ENCODE measurements at regions not wholly inside any gene's neighbourhood (a gene's known extent, or its start where the extent isn't known, plus 50 kb on each side); places are given as distances from the start of the nearest gene placed in this dataset.

- H3K9me3 ChIP-seq (ENCODE audit: control insufficient read depth, insufficient read depth, low read length), result 0 out of 2 replicates have a peak, but pooled peaks cover 2% of the 10 kb centered on the region
- no peaks in the 10 kb centered on the region for H4K20me1 ChIP-seq (ENCODE audit: insufficient read depth, low read length)
- no peak overlapping the region for H3K14ac ChIP-seq (replicated peaks; ENCODE audit: low read depth, low read length)
- TF ChIP-seq MAFK (IDR thresholded peaks at IDR 0.05; ENCODE audit: low read depth, low read length) (no peak), CEBPB (IDR thresholded peaks at IDR 0.05; ENCODE audit: low read depth, low read length) (no peak), BHLHE40 (IDR thresholded peaks at IDR 0.05; ENCODE audit: low read depth, low read length) (no peak), MAZ (IDR thresholded peaks at IDR 0.05; ENCODE audit: borderline replicate concordance, low read depth, low read length) (no peak), USF2 (IDR thresholded peaks at IDR 0.05; ENCODE audit: low read depth, low read length) (no peak), RAD21 (IDR thresholded peaks at IDR 0.05; ENCODE audit: low read length) (no peak), NFE2L2 (IDR thresholded peaks at IDR 0.05; ENCODE audit: low read depth, low read length) (no peak), CHD1 (IDR thresholded peaks at IDR 0.05; ENCODE audit: low read depth, low read length) (no peak), SMC3 (IDR thresholded peaks at IDR 0.05; ENCODE audit: low read depth, low read length) (no peak), MXI1 (IDR thresholded peaks at IDR 0.05; ENCODE audit: borderline replicate concordance, low read depth, low read length) (no peak), FOS (IDR thresholded peaks at IDR 0.05; ENCODE audit: low read depth, low read length) (no peak), POLR2A (IDR thresholded peaks at IDR 0.05; ENCODE audit: low read depth, low read length) (no peak), RCOR1 (IDR thresholded peaks at IDR 0.05; ENCODE audit: insufficient replicate concordance, low read length) (no peak), RFX5 (IDR thresholded peaks at IDR 0.05; ENCODE audit: low read depth, low read length) (no peak)
- TF ChIP-seq, protein P1, sequence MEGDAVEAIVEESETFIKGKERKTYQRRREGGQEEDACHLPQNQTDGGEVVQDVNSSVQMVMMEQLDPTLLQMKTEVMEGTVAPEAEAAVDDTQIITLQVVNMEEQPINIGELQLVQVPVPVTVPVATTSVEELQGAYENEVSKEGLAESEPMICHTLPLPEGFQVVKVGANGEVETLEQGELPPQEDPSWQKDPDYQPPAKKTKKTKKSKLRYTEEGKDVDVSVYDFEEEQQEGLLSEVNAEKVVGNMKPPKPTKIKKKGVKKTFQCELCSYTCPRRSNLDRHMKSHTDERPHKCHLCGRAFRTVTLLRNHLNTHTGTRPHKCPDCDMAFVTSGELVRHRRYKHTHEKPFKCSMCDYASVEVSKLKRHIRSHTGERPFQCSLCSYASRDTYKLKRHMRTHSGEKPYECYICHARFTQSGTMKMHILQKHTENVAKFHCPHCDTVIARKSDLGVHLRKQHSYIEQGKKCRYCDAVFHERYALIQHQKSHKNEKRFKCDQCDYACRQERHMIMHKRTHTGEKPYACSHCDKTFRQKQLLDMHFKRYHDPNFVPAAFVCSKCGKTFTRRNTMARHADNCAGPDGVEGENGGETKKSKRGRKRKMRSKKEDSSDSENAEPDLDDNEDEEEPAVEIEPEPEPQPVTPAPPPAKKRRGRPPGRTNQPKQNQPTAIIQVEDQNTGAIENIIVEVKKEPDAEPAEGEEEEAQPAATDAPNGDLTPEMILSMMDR (conservative IDR thresholded peaks at IDR 0.05; ENCODE audit: low read depth, low read length), result no peak
- TF ChIP-seq, protein P2, sequence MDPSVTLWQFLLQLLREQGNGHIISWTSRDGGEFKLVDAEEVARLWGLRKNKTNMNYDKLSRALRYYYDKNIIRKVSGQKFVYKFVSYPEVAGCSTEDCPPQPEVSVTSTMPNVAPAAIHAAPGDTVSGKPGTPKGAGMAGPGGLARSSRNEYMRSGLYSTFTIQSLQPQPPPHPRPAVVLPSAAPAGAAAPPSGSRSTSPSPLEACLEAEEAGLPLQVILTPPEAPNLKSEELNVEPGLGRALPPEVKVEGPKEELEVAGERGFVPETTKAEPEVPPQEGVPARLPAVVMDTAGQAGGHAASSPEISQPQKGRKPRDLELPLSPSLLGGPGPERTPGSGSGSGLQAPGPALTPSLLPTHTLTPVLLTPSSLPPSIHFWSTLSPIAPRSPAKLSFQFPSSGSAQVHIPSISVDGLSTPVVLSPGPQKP (IDR thresholded peaks at IDR 0.05; ENCODE audit: borderline replicate concordance, low read depth, low read length), result no peak
- no peak overlapping the region for H2AFZ ChIP-seq (replicated peaks; ENCODE audit: low read length, poor library complexity)
- no peak overlapping the region for H3K18ac ChIP-seq (ENCODE audit: low read depth, low read length)
- H3K9ac ChIP-seq (ENCODE audit: low read depth, low read length), result no peak overlapping the region
- no peaks in the 10 kb centered on the region for H3K4me1 ChIP-seq (ENCODE audit: control insufficient read depth, insufficient read depth, low read length)
- no peak overlapping the region for H4K8ac ChIP-seq (ENCODE audit: low read depth in 2 of 2, low read length in 2 of 2)
- no peaks in the 10 kb centered on the region for H3K79me1 ChIP-seq (ENCODE audit: low read depth in 1 of 2, low read length in 2 of 2)
- H3K27me3 ChIP-seq (ENCODE audit: control insufficient read depth, insufficient read depth, low read length), result no peaks in the 10 kb centered on the region
- in situ Hi-C loops (cut with MboI; ENCODE audit: low sequenced_read_pairs), result no loop called here
- WGBS, 2 experiments (ENCODE audit: extremely low coverage in 2 of 2, insufficient read length in 1 of 2), result 0% methylated on average over 1 of the region's 3 CpGs; no CpG with 5 or more reads in 1 of the 2 experiments
- H3K56ac ChIP-seq (ENCODE audit: extremely low read depth, insufficient read depth, low read length), result no peak overlapping the region
- no peak overlapping the region for H2AK9ac ChIP-seq (replicated peaks; ENCODE audit: low read depth, low read length, poor library complexity)
- ChIA-PET CTCF (no interaction called here), POLR2A (ENCODE audit: unreplicated experiment) (no interaction called here)
- H2BK5ac ChIP-seq (ENCODE audit: low read depth, low read length, poor library complexity, severe bottlenecking), result no peak overlapping the region
- H3K23ac ChIP-seq (ENCODE audit: low read depth, low read length), result no peak overlapping the region
- H3K9me1 ChIP-seq (ENCODE audit: insufficient read depth, low read length), result no peaks in the 10 kb centered on the region
- no TSS peak for BruUV-seq (replicated peaks)
- H2BK120ac ChIP-seq (ENCODE audit: low read depth, low read length), result no peak overlapping the region
- H3K27ac ChIP-seq (ENCODE audit: insufficient read depth, low read length), result no peak overlapping the region
- no peak overlapping the region for H4K5ac ChIP-seq (ENCODE audit: low read depth, low read length)
- H3K4me2 ChIP-seq (ENCODE audit: low read depth, low read length), result no peak overlapping the region
- dilution Hi-C loops (cut with HindIII; ENCODE audit: low sequenced_read_pairs, unreplicated experiment), result no loop called here
- H2BK20ac ChIP-seq (ENCODE audit: low read depth, low read length), result no peak overlapping the region
- intact Hi-C loops (cut with micrococcal nuclease), result no loop called here
- H4K91ac ChIP-seq (ENCODE audit: insufficient read depth, low read depth, low read length), result no peak overlapping the region
- H2BK15ac ChIP-seq (ENCODE audit: low read depth, low read length), result no peak overlapping the region
- H2AK5ac ChIP-seq (ENCODE audit: low read depth, low read length), result no peak overlapping the region
- H3K36me3 ChIP-seq (ENCODE audit: control insufficient read depth, insufficient read depth, low read length), result no peaks in the 10 kb centered on the region
- H3K4ac ChIP-seq (ENCODE audit: low read depth, low read length), result no peak overlapping the region
- ATAC-seq (ENCODE audit: low read depth), result no peak
- H3K4me3 ChIP-seq (ENCODE audit: insufficient read depth, low read depth, low read length), result no peak overlapping the region
- no peak for DNase-seq
Observed at GRCh38 chr11:98090861-98091505, 929.8 kb upstream of the CNTN5 start.

Measured in IMR-90 (cell line).